ENCODE measurements at regions not wholly inside any gene's neighbourhood (a gene's known extent, or its start where the extent isn't known, plus 50 kb on each side); places are given as distances from the start of the nearest gene placed in this dataset.

DNA sequence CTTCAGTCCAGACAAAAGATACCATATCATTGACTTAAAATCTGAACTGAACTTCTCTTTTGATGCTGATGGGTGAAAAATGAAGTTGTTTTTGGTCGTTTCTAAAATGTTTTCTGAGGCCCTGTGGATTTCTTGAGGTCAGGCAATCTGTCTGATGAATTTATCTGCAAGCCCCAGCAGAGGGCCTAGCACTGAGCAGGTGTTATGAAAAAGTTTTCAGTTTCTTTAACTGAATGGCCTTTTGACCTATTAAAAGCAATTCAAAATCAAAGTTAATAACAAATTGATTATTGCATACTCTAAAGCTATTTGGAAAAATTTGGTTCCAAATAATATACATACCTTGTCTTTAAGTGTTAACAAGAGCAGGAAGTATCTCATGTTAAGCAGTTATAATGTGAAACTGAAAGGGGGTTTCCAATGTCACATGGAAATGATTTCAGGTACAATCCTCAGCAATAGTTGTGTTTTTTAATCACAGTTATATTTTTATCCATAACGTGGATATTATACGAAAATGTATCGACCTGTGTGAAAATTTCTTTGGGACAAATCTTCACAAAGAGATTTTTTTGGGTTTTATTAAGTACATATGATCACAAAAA, 285.0 kb downstream of the SPANXN1 start:
- H3K9ac ChIP-seq (ENCODE audit: low read length): no peak overlapping the region
- no peaks in the 10 kb centered on the region for H3K9me3 ChIP-seq (ENCODE audit: control insufficient read depth, insufficient read depth, low read depth, low read length)
- no peaks in the 10 kb centered on the region for H3K36me3 ChIP-seq (ENCODE audit: control insufficient read depth, insufficient read depth, low read length)
- no peaks in the 10 kb centered on the region for H3K27me3 ChIP-seq (ENCODE audit: control insufficient read depth, insufficient read depth, low read length)
- no peak overlapping the region for H3K4me3 ChIP-seq (ENCODE audit: low read depth, low read length)
- H3K4me1 ChIP-seq (ENCODE audit: control insufficient read depth, insufficient read depth, low read length): no peaks in the 10 kb centered on the region
- no peak overlapping the region for H3K27ac ChIP-seq (ENCODE audit: low read depth, low read length)

DNA sequence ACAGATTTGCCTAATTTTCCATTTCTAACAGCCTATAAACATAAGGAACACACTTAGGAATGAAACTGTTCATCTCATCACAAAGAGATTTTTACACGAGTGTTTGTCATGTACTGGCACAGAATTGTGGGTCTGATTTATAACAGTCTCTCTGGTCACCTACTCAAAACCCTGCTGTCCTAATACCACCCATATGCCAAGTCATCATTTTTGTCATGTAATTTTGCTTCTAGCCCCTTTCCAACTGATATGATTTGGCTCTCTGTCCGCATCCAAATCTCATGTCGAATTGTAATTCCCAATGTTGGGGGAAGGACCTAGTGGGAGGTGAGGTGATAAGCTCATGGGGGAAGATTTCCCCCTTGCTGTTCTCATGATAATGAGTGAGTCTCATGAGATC, 284.1 kb upstream of the SLITRK2 start:
- no peaks in the 10 kb centered on the region for H3K4me1 ChIP-seq (ENCODE audit: control insufficient read depth, insufficient read depth, low read length)
- H3K9me3 ChIP-seq (ENCODE audit: control insufficient read depth, insufficient read depth, low read depth, low read length): no peaks in the 10 kb centered on the region
- no peak overlapping the region for H3K9ac ChIP-seq (ENCODE audit: low read length)
- no peaks in the 10 kb centered on the region for H3K36me3 ChIP-seq (ENCODE audit: control insufficient read depth, insufficient read depth, low read length)
- H3K27me3 ChIP-seq (ENCODE audit: control insufficient read depth, insufficient read depth, low read length): no peaks in the 10 kb centered on the region
- no peak overlapping the region for H3K4me3 ChIP-seq (ENCODE audit: low read depth, low read length)
- H3K27ac ChIP-seq (ENCODE audit: low read depth, low read length): no peak overlapping the region

DNA sequence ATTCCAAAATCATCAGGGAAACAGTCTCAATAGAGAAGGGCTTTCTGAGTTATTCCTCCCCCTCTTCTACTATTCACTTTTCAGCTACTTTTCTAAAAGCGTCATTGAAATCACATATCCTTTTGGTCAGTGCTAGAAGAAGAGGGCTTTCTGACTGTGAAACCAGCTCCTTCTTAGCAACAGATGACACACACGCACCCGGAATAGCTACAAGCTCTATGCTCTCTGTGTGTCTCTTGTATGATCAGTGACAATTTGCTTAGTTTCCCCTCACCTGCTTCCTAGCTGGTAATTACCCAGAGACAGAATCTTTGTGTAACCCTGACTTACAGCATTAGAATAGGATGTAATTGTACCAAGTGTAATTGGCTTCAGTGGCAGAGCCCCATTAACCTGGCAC, 268.1 kb upstream of the SLITRK2 start:
- peaks cover 9% of the 10 kb centered on the region for H3K9me3 ChIP-seq (ENCODE audit: control insufficient read depth, insufficient read depth, low read depth, low read length)
- no peaks in the 10 kb centered on the region for H3K36me3 ChIP-seq (ENCODE audit: control insufficient read depth, insufficient read depth, low read length)
- H3K27ac ChIP-seq (ENCODE audit: low read depth, low read length): no peak overlapping the region
- H3K4me1 ChIP-seq (ENCODE audit: control insufficient read depth, insufficient read depth, low read length): no peaks in the 10 kb centered on the region
- no peak overlapping the region for H3K9ac ChIP-seq (ENCODE audit: low read length)
- H3K4me3 ChIP-seq (ENCODE audit: low read depth, low read length): no peak overlapping the region
- H3K27me3 ChIP-seq (ENCODE audit: control insufficient read depth, insufficient read depth, low read length): no peaks in the 10 kb centered on the region

DNA sequence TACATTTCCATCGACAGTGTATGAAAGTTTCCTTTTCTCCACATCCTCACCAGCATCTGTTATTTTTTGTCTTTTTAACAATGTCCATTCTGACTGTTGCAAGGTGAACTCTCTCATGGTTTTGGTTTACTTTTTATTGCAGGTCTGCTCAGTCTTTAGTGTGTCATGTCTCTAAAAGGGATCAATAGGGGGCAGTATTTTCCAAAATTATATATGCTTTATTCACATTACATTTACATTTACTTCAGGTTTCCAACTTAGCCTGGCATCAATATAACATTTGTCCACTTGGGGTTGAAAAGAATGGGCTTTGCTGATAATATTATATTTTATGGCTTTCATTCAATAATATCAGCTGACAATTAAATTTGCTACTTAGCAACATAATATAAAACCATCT, 265.0 kb upstream of the SLITRK2 start:
- no peaks in the 10 kb centered on the region for H3K27me3 ChIP-seq (ENCODE audit: control insufficient read depth, insufficient read depth, low read length)
- H3K9me3 ChIP-seq (ENCODE audit: control insufficient read depth, insufficient read depth, low read depth, low read length): no peaks in the 10 kb centered on the region

DNA sequence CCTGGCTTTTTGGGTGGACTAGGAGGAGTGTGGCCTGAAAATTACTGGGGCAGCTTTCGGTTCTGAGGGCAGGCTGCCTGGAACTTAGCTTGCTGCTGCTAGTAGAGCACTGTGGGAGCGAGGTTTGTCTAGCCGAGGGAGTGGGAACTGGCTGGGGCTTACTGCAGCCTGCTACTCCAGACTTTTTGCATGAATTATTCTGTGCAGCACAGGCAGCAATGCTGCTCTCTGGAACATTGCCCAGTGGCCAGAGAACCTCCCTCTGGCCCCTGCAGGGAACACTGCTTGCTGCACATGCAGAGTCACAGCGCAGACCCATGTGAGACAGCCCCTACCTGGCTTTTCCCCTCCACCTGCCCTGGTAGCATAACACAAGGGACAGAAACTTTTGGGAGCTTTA, 263.9 kb upstream of the SLITRK2 start:
- Histone ChIP-seq H3K4me3 (ENCODE audit: low read depth, low read length) (no peak overlapping the region), H3K9ac (ENCODE audit: low read length) (no peak overlapping the region), H3K27me3 (ENCODE audit: control insufficient read depth, insufficient read depth, low read length) (no peaks in the 10 kb centered on the region), H3K9me3 (ENCODE audit: control insufficient read depth, insufficient read depth, low read depth, low read length) (no peaks in the 10 kb centered on the region), H3K4me1 (ENCODE audit: control insufficient read depth, insufficient read depth, low read length) (no peaks in the 10 kb centered on the region), H3K36me3 (ENCODE audit: control insufficient read depth, insufficient read depth, low read length) (no peaks in the 10 kb centered on the region), H3K27ac (ENCODE audit: low read depth, low read length) (no peak overlapping the region)

More for the DNA sequence above, 265.0 kb upstream of the SLITRK2 start:
- Histone ChIP-seq H3K9ac (ENCODE audit: low read length) (no peak overlapping the region), H3K4me1 (ENCODE audit: control insufficient read depth, insufficient read depth, low read length) (no peaks in the 10 kb centered on the region), H3K4me3 (ENCODE audit: low read depth, low read length) (no peak overlapping the region), H3K36me3 (ENCODE audit: control insufficient read depth, insufficient read depth, low read length) (no peaks in the 10 kb centered on the region), H3K27ac (ENCODE audit: low read depth, low read length) (no peak overlapping the region)

DNA sequence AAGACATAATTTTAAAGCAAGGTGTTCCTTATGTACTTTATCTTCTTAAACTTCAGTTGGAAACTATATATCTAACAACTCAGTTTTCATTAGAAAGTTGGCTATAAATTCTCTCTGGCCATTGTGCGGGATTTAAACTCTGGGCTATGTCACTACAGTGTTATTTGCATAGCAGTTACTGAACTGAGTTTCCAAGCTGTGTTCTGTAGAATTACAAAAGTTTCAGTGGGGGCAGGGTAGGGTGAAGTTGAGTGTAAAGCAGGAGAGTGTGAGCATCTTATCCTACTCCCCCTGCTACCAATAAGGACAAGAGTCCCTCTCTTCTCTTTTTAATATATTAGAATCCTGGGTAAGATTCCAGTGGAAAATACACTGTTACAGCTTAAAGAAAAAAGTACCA, 254.5 kb upstream of the SLITRK2 start:
- H3K27ac ChIP-seq (ENCODE audit: low read depth, low read length): no peak overlapping the region
- no peaks in the 10 kb centered on the region for H3K36me3 ChIP-seq (ENCODE audit: control insufficient read depth, insufficient read depth, low read length)
- H3K9me3 ChIP-seq (ENCODE audit: control insufficient read depth, insufficient read depth, low read depth, low read length): no peaks in the 10 kb centered on the region
- H3K9ac ChIP-seq (ENCODE audit: low read length): no peak overlapping the region
- no peaks in the 10 kb centered on the region for H3K4me1 ChIP-seq (ENCODE audit: control insufficient read depth, insufficient read depth, low read length)
- no peak overlapping the region for H3K4me3 ChIP-seq (ENCODE audit: low read depth, low read length)
- no peaks in the 10 kb centered on the region; the same call in 1 of the 2 replicates for H3K27me3 ChIP-seq (ENCODE audit: control insufficient read depth, insufficient read depth, low read length)

DNA sequence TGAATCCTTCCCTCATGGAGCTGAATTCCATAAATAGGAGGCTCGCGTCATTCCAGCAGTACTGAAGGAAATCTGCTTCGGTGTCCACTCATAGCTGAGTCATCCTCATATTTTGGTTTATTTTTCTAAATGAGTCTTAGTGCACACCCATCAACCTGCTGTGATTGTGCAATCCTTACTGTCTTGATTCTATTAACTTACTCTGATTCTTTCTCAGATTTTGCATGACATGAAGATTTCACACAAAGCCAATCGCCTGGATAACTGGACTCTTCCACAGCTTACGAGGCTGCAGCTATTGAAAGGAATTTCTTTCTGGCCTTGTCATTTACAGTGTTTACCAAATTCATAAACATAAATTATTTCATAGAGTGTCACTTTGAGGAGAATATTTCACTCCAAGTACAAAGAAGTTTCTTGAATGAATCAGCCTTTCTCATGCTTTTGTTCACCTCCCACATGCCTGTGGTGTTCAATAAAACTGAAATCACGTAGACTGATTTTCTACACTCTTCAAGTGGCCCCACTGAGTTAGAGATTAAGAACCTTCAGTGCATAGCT, 207.6 kb upstream of the SLITRK2 start:
- H3K27me3 ChIP-seq (ENCODE audit: control insufficient read depth, insufficient read depth, low read length): no peaks in the 10 kb centered on the region; the same call in 1 of the 2 replicates
- H3K27ac ChIP-seq (ENCODE audit: low read depth, low read length): no peak overlapping the region
- no peak overlapping the region for H3K4me3 ChIP-seq (ENCODE audit: low read depth, low read length)
- no peaks in the 10 kb centered on the region for H3K9me3 ChIP-seq (ENCODE audit: control insufficient read depth, insufficient read depth, low read depth, low read length)
- H3K9ac ChIP-seq (ENCODE audit: low read length): no peak overlapping the region
- no peaks in the 10 kb centered on the region for H3K36me3 ChIP-seq (ENCODE audit: control insufficient read depth, insufficient read depth, low read length)
- H3K4me1 ChIP-seq (ENCODE audit: control insufficient read depth, insufficient read depth, low read length): no peaks in the 10 kb centered on the region

DNA sequence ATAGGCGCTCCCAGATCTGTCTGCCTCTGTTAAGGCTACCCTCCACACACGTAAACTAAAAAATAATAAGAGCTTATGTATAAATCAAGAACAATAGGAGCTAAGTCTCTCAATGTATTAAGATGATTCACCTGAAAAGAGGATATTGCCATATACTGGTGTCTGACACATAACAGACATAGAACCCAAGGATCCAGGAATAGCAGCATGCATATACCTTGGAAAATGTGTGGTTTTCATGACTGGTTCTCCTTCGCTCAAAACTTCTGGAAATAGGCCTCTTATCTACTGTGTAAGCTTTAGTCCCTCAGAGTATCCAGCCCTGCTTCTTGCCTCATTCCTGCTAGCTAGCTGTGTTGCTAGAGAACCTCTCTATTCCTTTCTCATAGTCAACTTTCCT, 203.7 kb upstream of the SLITRK2 start:
- Histone ChIP-seq H3K27ac (ENCODE audit: low read depth, low read length) (no peak overlapping the region), H3K9me3 (ENCODE audit: control insufficient read depth, insufficient read depth, low read depth, low read length) (no peaks in the 10 kb centered on the region), H3K36me3 (ENCODE audit: control insufficient read depth, insufficient read depth, low read length) (no peaks in the 10 kb centered on the region), H3K4me1 (ENCODE audit: control insufficient read depth, insufficient read depth, low read length) (no peaks in the 10 kb centered on the region), H3K27me3 (ENCODE audit: control insufficient read depth, insufficient read depth, low read length) (no peaks in the 10 kb centered on the region; the same call in 1 of the 2 replicates), H3K4me3 (ENCODE audit: low read depth, low read length) (no peak overlapping the region), H3K9ac (ENCODE audit: low read length) (no peak overlapping the region)

DNA sequence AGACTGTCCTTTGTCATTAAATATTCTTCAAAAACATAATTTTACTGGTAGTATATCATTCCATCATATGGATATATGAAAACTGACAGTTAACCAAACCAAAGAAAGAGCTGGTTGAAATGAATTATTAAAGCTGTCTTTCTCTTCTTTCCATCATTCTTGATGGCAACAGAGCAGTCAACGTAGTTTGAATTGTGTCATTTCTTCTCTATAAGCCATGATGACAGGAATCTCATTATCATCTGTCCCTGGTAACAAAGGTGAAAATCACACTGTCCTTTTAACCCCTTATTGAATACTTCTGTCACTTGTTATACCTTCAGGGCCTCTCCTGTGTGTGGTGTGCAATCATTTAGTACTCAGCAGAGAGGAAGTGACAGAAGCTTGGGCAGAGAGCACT, 197.0 kb upstream of the SLITRK2 start:
- no peaks in the 10 kb centered on the region for H3K4me1 ChIP-seq (ENCODE audit: control insufficient read depth, insufficient read depth, low read length)
- no peaks in the 10 kb centered on the region for H3K9me3 ChIP-seq (ENCODE audit: control insufficient read depth, insufficient read depth, low read depth, low read length)
- H3K27me3 ChIP-seq (ENCODE audit: control insufficient read depth, insufficient read depth, low read length): no peaks in the 10 kb centered on the region
- no peak overlapping the region for H3K27ac ChIP-seq (ENCODE audit: low read depth, low read length)
- H3K36me3 ChIP-seq (ENCODE audit: control insufficient read depth, insufficient read depth, low read length): no peaks in the 10 kb centered on the region
- no peak overlapping the region for H3K9ac ChIP-seq (ENCODE audit: low read length)
- no peak overlapping the region for H3K4me3 ChIP-seq (ENCODE audit: low read depth, low read length)

DNA sequence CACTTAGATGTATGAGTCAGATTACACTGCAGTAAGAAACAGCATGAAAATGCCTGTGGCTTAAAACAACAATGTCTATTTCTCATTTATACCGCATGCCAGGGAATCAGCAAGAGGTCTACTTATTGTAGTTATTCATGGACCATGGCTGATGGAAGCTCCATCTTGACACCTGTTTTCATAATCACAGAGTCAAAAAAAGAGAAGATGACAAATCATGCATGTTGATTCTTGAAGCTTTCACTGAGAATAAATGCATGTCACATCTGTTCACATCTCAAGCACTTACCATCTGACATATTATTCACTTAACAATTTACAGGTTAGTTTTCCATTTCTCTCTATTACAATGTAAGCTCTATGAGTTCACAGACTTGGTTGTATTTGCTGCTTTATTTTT, 194.2 kb upstream of the SLITRK2 start:
- no peak overlapping the region for H3K4me3 ChIP-seq (ENCODE audit: low read depth, low read length)
- no peak overlapping the region for H3K9ac ChIP-seq (ENCODE audit: low read length)
- H3K36me3 ChIP-seq (ENCODE audit: control insufficient read depth, insufficient read depth, low read length): no peaks in the 10 kb centered on the region
- no peaks in the 10 kb centered on the region for H3K4me1 ChIP-seq (ENCODE audit: control insufficient read depth, insufficient read depth, low read length)
- no peak overlapping the region for H3K27ac ChIP-seq (ENCODE audit: low read depth, low read length)
- no peaks in the 10 kb centered on the region for H3K27me3 ChIP-seq (ENCODE audit: control insufficient read depth, insufficient read depth, low read length)
- no peaks in the 10 kb centered on the region for H3K9me3 ChIP-seq (ENCODE audit: control insufficient read depth, insufficient read depth, low read depth, low read length)

DNA sequence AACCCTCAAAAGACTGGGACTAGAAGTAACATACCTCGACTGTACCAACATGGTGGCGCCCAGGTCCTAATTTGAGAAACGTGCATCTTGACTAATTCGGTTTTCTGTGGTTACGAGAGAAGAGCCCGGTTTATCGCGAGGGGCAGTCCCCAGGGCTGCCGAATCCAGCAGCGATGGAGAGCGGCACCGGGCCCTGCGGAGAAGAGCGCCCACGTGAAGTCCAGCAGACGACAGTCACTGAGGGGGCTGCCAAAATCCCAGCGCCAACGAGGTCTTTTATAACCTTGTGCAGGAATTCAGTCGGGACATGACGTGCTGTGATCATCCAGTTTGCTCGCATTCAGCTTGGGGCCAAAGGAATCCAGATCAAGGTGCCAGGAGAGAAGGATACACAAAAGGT, 187.5 kb upstream of the SLITRK2 start:
- H3K4me1 ChIP-seq (ENCODE audit: control insufficient read depth, insufficient read depth, low read length): no peaks in the 10 kb centered on the region
- H3K27ac ChIP-seq (ENCODE audit: low read depth, low read length): no peak overlapping the region
- no peaks in the 10 kb centered on the region for H3K36me3 ChIP-seq (ENCODE audit: control insufficient read depth, insufficient read depth, low read length)
- no peak overlapping the region for H3K4me3 ChIP-seq (ENCODE audit: low read depth, low read length)
- H3K27me3 ChIP-seq (ENCODE audit: control insufficient read depth, insufficient read depth, low read length): no peaks in the 10 kb centered on the region; the same call in 1 of the 2 replicates
- H3K9me3 ChIP-seq (ENCODE audit: control insufficient read depth, insufficient read depth, low read depth, low read length): peaks cover 7% of the 10 kb centered on the region; the same call in 1 of the 2 replicates
- no peak overlapping the region for H3K9ac ChIP-seq (ENCODE audit: low read length)
